GM18517 (cell line): ENCODE measurements at regions not wholly inside any gene's neighbourhood (a gene's known extent, or its start where the extent isn't known, plus 50 kb on each side); places are given as distances from the start of the nearest gene placed in this dataset.

Experiments used
- ATAC-seq: cut with Tn5 transposase; IDR thresholded peaks from one replicate; pipeline ENCODE4 v1.9.1; 2021; ENCODE audit warnings: mild to moderate bottlenecking, moderate library complexity; ENCODE audit not compliant: unreplicated experiment

- no peak for ATAC-seq
Measured at GRCh38 chr4:181588733-181589302, 654.4 kb upstream of the TENM3 start.

GRCh38 chr4:181592221-181592745 lies 650.9 kb upstream of the TENM3 start:
- no peak for ATAC-seq

- no peak for ATAC-seq
Measured at GRCh38 chr4:181593703-181594102, 649.5 kb upstream of the TENM3 start.

GRCh38 chr4:181594188-181594587 lies 649.0 kb upstream of the TENM3 start:
- no peak for ATAC-seq

- no peak for ATAC-seq
Measured at GRCh38 chr4:181595716-181596115, 647.5 kb upstream of the TENM3 start.

GRCh38 chr4:181597766-181598165 lies 645.4 kb upstream of the TENM3 start:
- no peak for ATAC-seq

- no peak for ATAC-seq
Measured at GRCh38 chr4:181599134-181599533, 644.1 kb upstream of the TENM3 start.

- no peak for ATAC-seq
Measured at GRCh38 chr4:181601103-181601502, 642.1 kb upstream of the TENM3 start.

GRCh38 chr4:181604546-181604945 lies 638.7 kb upstream of the TENM3 start:
- no peak for ATAC-seq

- ATAC-seq = no peak
Measured at GRCh38 chr4:181606300-181606699, 636.9 kb upstream of the TENM3 start.

GRCh38 chr4:181608181-181608580 lies 635.0 kb upstream of the TENM3 start:
- no peak for ATAC-seq

GRCh38 chr4:181611033-181611711 lies 632.0 kb upstream of the TENM3 start:
- ATAC-seq = no peak

- no peak for ATAC-seq
Measured at GRCh38 chr4:181611946-181612600, 631.1 kb upstream of the TENM3 start.

GRCh38 chr4:181613200-181613599 lies 630.0 kb upstream of the TENM3 start:
- no peak for ATAC-seq

- no peak for ATAC-seq
Measured at GRCh38 chr4:181618038-181618618, 625.1 kb upstream of the TENM3 start.

GRCh38 chr4:181618896-181619295 lies 624.3 kb upstream of the TENM3 start:
- ATAC-seq = no peak

GRCh38 chr4:181619651-181620050 lies 623.6 kb upstream of the TENM3 start:
- ATAC-seq = no peak

- no peak for ATAC-seq
Measured at GRCh38 chr4:181637186-181638105, 605.8 kb upstream of the TENM3 start.

GRCh38 chr4:181643466-181643865 lies 599.7 kb upstream of the TENM3 start:
- no peak for ATAC-seq

GRCh38 chr4:181645489-181645888 lies 597.7 kb upstream of the TENM3 start:
- no peak for ATAC-seq

- no peak for ATAC-seq
Measured at GRCh38 chr4:181646864-181647263, 596.3 kb upstream of the TENM3 start.
